MM.1S (cell line): ENCODE measurements at regions not wholly inside any gene's neighbourhood (a gene's known extent, or its start where the extent isn't known, plus 50 kb on each side); places are given as distances from the start of the nearest gene placed in this dataset.

Experiments used
- EZH2 ChIP-seq: fragments of 300-600 bp; sonication (generic); optimal IDR thresholded peaks from 2 replicates; pipeline ENCODE3; 2017; ENCODE audit warnings: low read depth, mild to moderate bottlenecking, antibody characterized with exemption, low read length, mixed read lengths
- EZH2phosphoT487 ChIP-seq: fragments of 300-600 bp; sonication (generic); IDR thresholded peaks from 2 replicates; pipeline ENCODE4 v1.6.1; 2018; ENCODE audit warnings: antibody characterized with exemption, low read length

DNA sequence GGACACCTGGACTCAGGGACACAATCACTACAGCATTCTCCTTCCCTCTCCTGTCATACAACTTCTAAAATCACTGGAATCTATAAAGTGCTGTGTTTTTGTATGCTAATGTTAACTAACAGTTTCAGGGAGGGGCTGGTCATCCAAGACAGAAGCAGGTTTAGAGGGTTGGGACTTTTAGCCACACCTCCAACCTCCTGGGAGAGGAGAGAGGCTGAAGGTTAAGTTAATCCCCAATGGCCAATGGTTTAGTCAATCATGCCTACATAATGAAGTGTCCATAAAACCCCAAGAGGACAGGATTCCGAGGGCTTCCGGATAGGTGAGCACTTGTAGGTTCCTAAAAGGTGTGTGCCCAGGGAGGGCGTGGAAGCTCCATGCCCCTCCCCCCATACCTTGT lies 219.3 kb upstream of the CTNNB1 start:
- TF ChIP-seq EZH2, result no peak
- no peak for TF ChIP-seq EZH2phosphoT487
